ENCODE measurements at regions not wholly inside any gene's neighbourhood (a gene's known extent, or its start where the extent isn't known, plus 50 kb on each side); places are given as distances from the start of the nearest gene placed in this dataset.

GRCh38 chr12:115203701-115204100 lies 519.7 kb upstream of the TBX3 start:
- Histone ChIP-seq H2AFZ (ENCODE audit: low read length) (no peak overlapping the region), H3K9ac (ENCODE audit: low read length) (no peak overlapping the region), H3K36me3 (ENCODE audit: insufficient read depth, low read length) (no peaks in the 10 kb centered on the region), H3K79me2 (ENCODE audit: low read length) (no peaks in the 10 kb centered on the region), H3K4me3 (ENCODE audit: low read length) (no peak overlapping the region), H3K9me3 (ENCODE audit: low read length) (no peaks in the 10 kb centered on the region), H3K4me1 (ENCODE audit: low read length) (no peaks in the 10 kb centered on the region), H4K20me1 (ENCODE audit: insufficient read depth, low read depth, low read length) (no peaks in the 10 kb centered on the region), H3K27ac (ENCODE audit: low read length) (no peak overlapping the region), H3K9me2 (replicated peaks; ENCODE audit: insufficient read depth, low read length) (no peaks in the 10 kb centered on the region), H3K27me3 (ENCODE audit: low read length) (no peaks in the 10 kb centered on the region), H3K4me2 (ENCODE audit: low read depth, low read length, poor library complexity, severe bottlenecking) (no peak overlapping the region)
- DNase-seq = no peak

GRCh38 chr12:115201966-115202365 lies 518.0 kb upstream of the TBX3 start:
- H3K4me3 ChIP-seq (ENCODE audit: low read length) = no peak overlapping the region
- H3K27me3 ChIP-seq (ENCODE audit: low read length) = no peaks in the 10 kb centered on the region
- no peaks in the 10 kb centered on the region for H4K20me1 ChIP-seq (ENCODE audit: insufficient read depth, low read depth, low read length)
- no peaks in the 10 kb centered on the region for H3K36me3 ChIP-seq (ENCODE audit: insufficient read depth, low read length)
- H3K27ac ChIP-seq (ENCODE audit: low read length) = no peak overlapping the region
- H3K79me2 ChIP-seq (ENCODE audit: low read length) = no peaks in the 10 kb centered on the region
- no peak overlapping the region for H2AFZ ChIP-seq (ENCODE audit: low read length)
- DNase-seq = no peak
- no peak overlapping the region for H3K4me2 ChIP-seq (ENCODE audit: low read depth, low read length, poor library complexity, severe bottlenecking)
- no peak overlapping the region for H3K9ac ChIP-seq (ENCODE audit: low read length)
- H3K4me1 ChIP-seq (ENCODE audit: low read length) = no peaks in the 10 kb centered on the region
- H3K9me3 ChIP-seq (ENCODE audit: low read length) = peaks cover 3% of the 10 kb centered on the region; the same call in 1 of the 2 replicates
- H3K9me2 ChIP-seq (replicated peaks; ENCODE audit: insufficient read depth, low read length) = no peaks in the 10 kb centered on the region

- H3K4me1 ChIP-seq (ENCODE audit: low read length) = no peaks in the 10 kb centered on the region
- no peak overlapping the region for H3K9ac ChIP-seq (ENCODE audit: low read length)
- no peak overlapping the region for H3K4me3 ChIP-seq (ENCODE audit: low read length)
- no peaks in the 10 kb centered on the region for H3K9me2 ChIP-seq (replicated peaks; ENCODE audit: insufficient read depth, low read length)
- peaks cover 3% of the 10 kb centered on the region; the same call in 1 of the 2 replicates for H3K9me3 ChIP-seq (ENCODE audit: low read length)
- DNase-seq = no peak
- H3K4me2 ChIP-seq (ENCODE audit: low read depth, low read length, poor library complexity, severe bottlenecking) = no peak overlapping the region
- no peak overlapping the region for H2AFZ ChIP-seq (ENCODE audit: low read length)
- H3K79me2 ChIP-seq (ENCODE audit: low read length) = no peaks in the 10 kb centered on the region
- no peaks in the 10 kb centered on the region for H4K20me1 ChIP-seq (ENCODE audit: insufficient read depth, low read depth, low read length)
- no peaks in the 10 kb centered on the region for H3K36me3 ChIP-seq (ENCODE audit: insufficient read depth, low read length)
- no peaks in the 10 kb centered on the region for H3K27me3 ChIP-seq (ENCODE audit: low read length)
- no peak overlapping the region for H3K27ac ChIP-seq (ENCODE audit: low read length)
Observed at GRCh38 chr12:115199831-115200230, 515.9 kb upstream of the TBX3 start.

GRCh38 chr12:115194857-115195256 lies 510.9 kb upstream of the TBX3 start:
- no peaks in the 10 kb centered on the region for H4K20me1 ChIP-seq (ENCODE audit: insufficient read depth, low read depth, low read length)

GRCh38 chr12:115194448-115194847 lies 510.5 kb upstream of the TBX3 start:
- no peak for DNase-seq
- Histone ChIP-seq H3K9me3 (ENCODE audit: low read length) (peaks cover 3% of the 10 kb centered on the region; the same call in 1 of the 2 replicates), H3K4me3 (ENCODE audit: low read length) (no peak overlapping the region), H3K4me2 (ENCODE audit: low read depth, low read length, poor library complexity, severe bottlenecking) (no peak overlapping the region), H3K79me2 (ENCODE audit: low read length) (no peaks in the 10 kb centered on the region), H2AFZ (ENCODE audit: low read length) (no peak overlapping the region), H4K20me1 (ENCODE audit: insufficient read depth, low read depth, low read length) (no peaks in the 10 kb centered on the region), H3K9me2 (replicated peaks; ENCODE audit: insufficient read depth, low read length) (no peaks in the 10 kb centered on the region), H3K4me1 (ENCODE audit: low read length) (no peaks in the 10 kb centered on the region), H3K36me3 (ENCODE audit: insufficient read depth, low read length) (no peaks in the 10 kb centered on the region), H3K27me3 (ENCODE audit: low read length) (no peaks in the 10 kb centered on the region), H3K9ac (ENCODE audit: low read length) (no peak overlapping the region), H3K27ac (ENCODE audit: low read length) (no peak overlapping the region)

More at GRCh38 chr12:115194857-115195256, 510.9 kb upstream of the TBX3 start:
- Histone ChIP-seq H3K36me3 (ENCODE audit: insufficient read depth, low read length) (no peaks in the 10 kb centered on the region), H3K4me1 (ENCODE audit: low read length) (no peaks in the 10 kb centered on the region), H3K9ac (ENCODE audit: low read length) (no peak overlapping the region), H3K4me2 (ENCODE audit: low read depth, low read length, poor library complexity, severe bottlenecking) (no peak overlapping the region), H3K4me3 (ENCODE audit: low read length) (no peak overlapping the region), H3K27me3 (ENCODE audit: low read length) (no peaks in the 10 kb centered on the region), H3K9me3 (ENCODE audit: low read length) (peaks cover 3% of the 10 kb centered on the region; the same call in 1 of the 2 replicates), H2AFZ (ENCODE audit: low read length) (no peak overlapping the region), H3K27ac (ENCODE audit: low read length) (no peak overlapping the region), H3K9me2 (replicated peaks; ENCODE audit: insufficient read depth, low read length) (no peaks in the 10 kb centered on the region), H3K79me2 (ENCODE audit: low read length) (no peaks in the 10 kb centered on the region)
- no peak for DNase-seq

- Histone ChIP-seq H3K9me3 (ENCODE audit: low read length) (peaks cover 5% of the 10 kb centered on the region; the same call in 1 of the 2 replicates), H3K36me3 (ENCODE audit: insufficient read depth, low read length) (no peaks in the 10 kb centered on the region), H3K4me2 (ENCODE audit: low read depth, low read length, poor library complexity, severe bottlenecking) (no peak overlapping the region), H3K79me2 (ENCODE audit: low read length) (no peaks in the 10 kb centered on the region), H3K9ac (ENCODE audit: low read length) (no peak overlapping the region), H4K20me1 (ENCODE audit: insufficient read depth, low read depth, low read length) (no peaks in the 10 kb centered on the region), H3K4me1 (ENCODE audit: low read length) (no peaks in the 10 kb centered on the region), H3K27me3 (ENCODE audit: low read length) (no peaks in the 10 kb centered on the region), H3K9me2 (replicated peaks; ENCODE audit: insufficient read depth, low read length) (no peaks in the 10 kb centered on the region), H3K4me3 (ENCODE audit: low read length) (no peak overlapping the region), H3K27ac (ENCODE audit: low read length) (no peak overlapping the region), H2AFZ (ENCODE audit: low read length) (no peak overlapping the region)
- DNase-seq = no peak
Observed at GRCh38 chr12:115191342-115191741, 507.4 kb upstream of the TBX3 start.

- Histone ChIP-seq H3K9me3 (ENCODE audit: low read length) (peaks cover 5% of the 10 kb centered on the region), H2AFZ (ENCODE audit: low read length) (no peak overlapping the region), H3K4me2 (ENCODE audit: low read depth, low read length, poor library complexity, severe bottlenecking) (no peak overlapping the region), H3K4me3 (ENCODE audit: low read length) (no peak overlapping the region), H3K27ac (ENCODE audit: low read length) (no peak overlapping the region), H3K9ac (ENCODE audit: low read length) (no peak overlapping the region), H4K20me1 (ENCODE audit: insufficient read depth, low read depth, low read length) (no peaks in the 10 kb centered on the region), H3K9me2 (replicated peaks; ENCODE audit: insufficient read depth, low read length) (no peaks in the 10 kb centered on the region), H3K4me1 (ENCODE audit: low read length) (no peaks in the 10 kb centered on the region), H3K79me2 (ENCODE audit: low read length) (no peaks in the 10 kb centered on the region), H3K36me3 (ENCODE audit: insufficient read depth, low read length) (no peaks in the 10 kb centered on the region), H3K27me3 (ENCODE audit: low read length) (no peaks in the 10 kb centered on the region)
- DNase-seq = no peak
Observed at GRCh38 chr12:115190010-115190770, 506.2 kb upstream of the TBX3 start.

- H3K27me3 ChIP-seq (ENCODE audit: low read length) = no peaks in the 10 kb centered on the region
- H3K36me3 ChIP-seq (ENCODE audit: insufficient read depth, low read length) = no peaks in the 10 kb centered on the region
Observed at GRCh38 chr12:115185506-115185905, 501.5 kb upstream of the TBX3 start.

More at GRCh38 chr12:115185506-115185905, 501.5 kb upstream of the TBX3 start:
- Histone ChIP-seq H3K9ac (ENCODE audit: low read length) (no peak overlapping the region), H3K9me3 (ENCODE audit: low read length) (peaks cover 5% of the 10 kb centered on the region), H2AFZ (ENCODE audit: low read length) (no peak overlapping the region), H3K79me2 (ENCODE audit: low read length) (no peaks in the 10 kb centered on the region), H4K20me1 (ENCODE audit: insufficient read depth, low read depth, low read length) (no peaks in the 10 kb centered on the region), H3K27ac (ENCODE audit: low read length) (no peak overlapping the region), H3K9me2 (replicated peaks; ENCODE audit: insufficient read depth, low read length) (no peaks in the 10 kb centered on the region), H3K4me2 (ENCODE audit: low read depth, low read length, poor library complexity, severe bottlenecking) (no peak overlapping the region), H3K4me1 (ENCODE audit: low read length) (no peaks in the 10 kb centered on the region), H3K4me3 (ENCODE audit: low read length) (no peak overlapping the region)
- no peak for DNase-seq

Data from Karpas-422 (cell line).